ENCODE measurements at regions not wholly inside any gene's neighbourhood (a gene's known extent, or its start where the extent isn't known, plus 50 kb on each side); places are given as distances from the start of the nearest gene placed in this dataset.

- TF ChIP-seq TCF7 (CRISPR knock-in tag; IDR thresholded peaks at IDR 0.05; ENCODE audit: low read depth) (no peak), ESRRA (CRISPR knock-in tag; IDR thresholded peaks at IDR 0.05; ENCODE audit: borderline replicate concordance) (no peak), MAX (CRISPR knock-in tag; IDR thresholded peaks at IDR 0.05) (no peak), FOXP1 (CRISPR knock-in tag; IDR thresholded peaks at IDR 0.05; ENCODE audit: borderline replicate concordance) (no peak), NR3C1 (CRISPR knock-in tag; conservative IDR thresholded peaks at IDR 0.05; ENCODE audit: low read depth) (no peak), ERG (CRISPR knock-in tag; IDR thresholded peaks at IDR 0.05) (no peak), FOXK1 (CRISPR knock-in tag; IDR thresholded peaks at IDR 0.05) (no peak), STAT6 (CRISPR knock-in tag; conservative IDR thresholded peaks at IDR 0.05; ENCODE audit: low read depth) (no peak)
Observed at GRCh38 chr18:76546436-76546835, 51.4 kb upstream of the ZNF516 start (continued).

- ChIA-PET CTCF (no interaction called here), POLR2A (interaction anchor here (0.6 kb wide), 1 partner anchor 29 kb away, joined by 3 read pairs; no protein-coding TSS in a partner anchor)
- no peaks in the 10 kb centered on the region for H3K36me3 Mint-ChIP-seq
- peaks cover 31% of the 10 kb centered on the region for H3K4me1 Mint-ChIP-seq
- no peak overlapping the region for H3K27ac Mint-ChIP-seq
- peaks cover 8% of the 10 kb centered on the region for H3K9me3 Mint-ChIP-seq
- H3K27me3 Mint-ChIP-seq (ENCODE audit: low read depth): no peaks in the 10 kb centered on the region
- H3K4me3 Mint-ChIP-seq: no peak overlapping the region
- TF ChIP-seq ZNF512 (CRISPR knock-in tag; IDR thresholded peaks at IDR 0.05; ENCODE audit: borderline replicate concordance) (no peak), FOXJ3 (CRISPR knock-in tag; IDR thresholded peaks at IDR 0.05; ENCODE audit: borderline replicate concordance) (no peak), CBFB (CRISPR knock-in tag; IDR thresholded peaks at IDR 0.05; ENCODE audit: low read depth) (no peak), IRF1 (CRISPR knock-in tag; IDR thresholded peaks at IDR 0.05) (no peak)
- DNase-seq (ENCODE audit: low spot score) (no peak), ATAC-seq (no peak)
Observed at GRCh38 chr18:76546088-76546435, 51.0 kb upstream of the ZNF516 start.

GRCh38 chr18:76545433-76546087 lies 50.5 kb upstream of the ZNF516 start:
- DNase-seq (ENCODE audit: low spot score) (no peak), ATAC-seq (no peak)
- Mint-ChIP-seq H3K36me3 (no peaks in the 10 kb centered on the region), H3K4me1 (peaks cover 31% of the 10 kb centered on the region), H3K9me3 (peaks cover 9% of the 10 kb centered on the region), H3K4me3 (no peak overlapping the region), H3K27me3 (ENCODE audit: low read depth) (no peaks in the 10 kb centered on the region), H3K27ac (no peak overlapping the region)
- ChIA-PET POLR2A (interaction anchor here (0.6 kb wide), 1 partner anchor 30 kb away, joined by 3 read pairs; no protein-coding TSS in a partner anchor), CTCF (interaction anchor here (0.8 kb wide), 1 partner anchor 165 kb away, joined by 3 read pairs; no protein-coding TSS in a partner anchor)
- TF ChIP-seq FOXJ3 (CRISPR knock-in tag; IDR thresholded peaks at IDR 0.05; ENCODE audit: borderline replicate concordance) (no peak), IRF2 (CRISPR knock-in tag; IDR thresholded peaks at IDR 0.05; ENCODE audit: borderline replicate concordance, low read depth) (no peak), ZNF138 (CRISPR knock-in tag; conservative IDR thresholded peaks at IDR 0.05) (no peak), NR1H2 (CRISPR knock-in tag; IDR thresholded peaks at IDR 0.05) (no peak), ATF1 (CRISPR knock-in tag; IDR thresholded peaks at IDR 0.05) (no peak), IRF1 (CRISPR knock-in tag; IDR thresholded peaks at IDR 0.05) (no peak), NR2C2 (CRISPR knock-in tag; IDR thresholded peaks at IDR 0.05) (no peak), PRRX2 (CRISPR knock-in tag; IDR thresholded peaks at IDR 0.05) (no peak), ZNF281 (CRISPR knock-in tag; IDR thresholded peaks at IDR 0.05) (no peak), ZNF263 (CRISPR knock-in tag; IDR thresholded peaks at IDR 0.05; ENCODE audit: low read depth) (no peak)
